ENCODE measurements at regions not wholly inside any gene's neighbourhood (a gene's known extent, or its start where the extent isn't known, plus 50 kb on each side); places are given as distances from the start of the nearest gene placed in this dataset.

DNA sequence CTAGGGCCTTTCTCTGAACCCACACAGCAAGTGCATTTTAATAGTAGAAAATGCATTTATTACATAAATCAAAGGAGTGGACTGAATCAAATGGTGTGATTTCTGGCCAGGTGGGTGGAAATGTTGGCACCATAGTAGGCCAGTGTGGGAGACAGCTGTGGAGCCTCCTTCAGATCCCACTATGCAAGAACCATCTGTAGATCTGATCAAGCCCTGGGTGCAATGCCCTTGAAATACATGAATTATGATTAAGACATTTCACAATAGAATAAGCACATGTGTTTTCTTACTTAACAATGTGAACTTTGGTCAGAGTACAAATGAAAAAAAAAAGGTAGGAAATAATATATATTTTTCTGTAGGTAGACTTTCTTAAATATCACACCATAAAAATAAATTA lies 204.3 kb downstream of the PCDH7 start:
- no peak for DNase-seq (ENCODE audit: low read depth)
- TF ChIP-seq, protein P1, sequence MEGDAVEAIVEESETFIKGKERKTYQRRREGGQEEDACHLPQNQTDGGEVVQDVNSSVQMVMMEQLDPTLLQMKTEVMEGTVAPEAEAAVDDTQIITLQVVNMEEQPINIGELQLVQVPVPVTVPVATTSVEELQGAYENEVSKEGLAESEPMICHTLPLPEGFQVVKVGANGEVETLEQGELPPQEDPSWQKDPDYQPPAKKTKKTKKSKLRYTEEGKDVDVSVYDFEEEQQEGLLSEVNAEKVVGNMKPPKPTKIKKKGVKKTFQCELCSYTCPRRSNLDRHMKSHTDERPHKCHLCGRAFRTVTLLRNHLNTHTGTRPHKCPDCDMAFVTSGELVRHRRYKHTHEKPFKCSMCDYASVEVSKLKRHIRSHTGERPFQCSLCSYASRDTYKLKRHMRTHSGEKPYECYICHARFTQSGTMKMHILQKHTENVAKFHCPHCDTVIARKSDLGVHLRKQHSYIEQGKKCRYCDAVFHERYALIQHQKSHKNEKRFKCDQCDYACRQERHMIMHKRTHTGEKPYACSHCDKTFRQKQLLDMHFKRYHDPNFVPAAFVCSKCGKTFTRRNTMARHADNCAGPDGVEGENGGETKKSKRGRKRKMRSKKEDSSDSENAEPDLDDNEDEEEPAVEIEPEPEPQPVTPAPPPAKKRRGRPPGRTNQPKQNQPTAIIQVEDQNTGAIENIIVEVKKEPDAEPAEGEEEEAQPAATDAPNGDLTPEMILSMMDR (IDR thresholded peaks at IDR 0.05; ENCODE audit: control insufficient read depth, extremely low read depth, insufficient read depth), result no peak

DNA sequence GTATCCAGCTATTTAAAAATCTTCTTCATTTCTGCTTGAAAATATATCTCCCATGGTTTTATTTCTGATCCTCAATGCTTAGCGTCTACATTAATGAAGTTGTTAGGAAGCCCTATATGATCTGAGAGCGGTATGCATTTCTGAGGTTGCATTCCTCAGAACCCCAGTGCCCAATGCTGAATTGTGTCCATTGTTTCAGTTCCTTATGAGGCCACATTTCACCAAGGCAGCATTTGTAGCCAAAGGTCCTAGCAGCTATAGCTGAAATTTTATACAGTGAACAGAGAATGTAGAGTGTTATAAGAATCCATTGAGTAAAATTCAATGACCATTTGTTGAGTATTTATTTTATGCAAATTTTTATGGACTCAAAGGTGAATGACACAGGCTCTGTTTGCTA lies 209.5 kb downstream of the PCDH7 start:
- H3K4me3 ChIP-seq (ENCODE audit: low read depth, low read length), result no peak overlapping the region
- TF ChIP-seq, protein P1 (IDR thresholded peaks at IDR 0.05; ENCODE audit: control insufficient read depth, extremely low read depth, insufficient read depth), result no peak
- DNase-seq (ENCODE audit: low read depth), result no peak

More for the DNA sequence above, 204.3 kb downstream of the PCDH7 start:
- no peak overlapping the region for H3K4me3 ChIP-seq (ENCODE audit: low read depth, low read length)

DNA sequence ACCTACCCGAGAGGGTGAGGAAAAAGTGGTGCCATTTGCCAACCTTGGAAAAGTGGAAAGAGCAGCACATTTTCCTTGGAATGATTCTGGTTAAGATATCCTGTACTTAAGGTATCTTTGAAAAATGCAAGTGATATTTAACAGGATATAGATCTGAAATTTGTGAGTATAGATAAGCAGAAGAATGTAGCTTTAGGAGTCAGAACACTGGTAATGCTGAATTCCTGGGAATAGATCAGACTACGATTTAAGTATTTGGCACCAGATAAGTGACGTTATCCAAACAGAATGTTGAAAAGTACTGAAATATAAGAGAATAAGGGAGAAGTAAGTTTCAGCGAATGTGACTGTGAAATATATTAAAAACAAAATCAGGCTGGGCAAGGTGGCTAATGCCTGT lies 210.1 kb downstream of the PCDH7 start:
- TF ChIP-seq, protein P1 (IDR thresholded peaks at IDR 0.05; ENCODE audit: control insufficient read depth, extremely low read depth, insufficient read depth), result no peak
- no peak overlapping the region for H3K4me3 ChIP-seq (ENCODE audit: low read depth, low read length)
- DNase-seq (ENCODE audit: low read depth), result no peak

DNA sequence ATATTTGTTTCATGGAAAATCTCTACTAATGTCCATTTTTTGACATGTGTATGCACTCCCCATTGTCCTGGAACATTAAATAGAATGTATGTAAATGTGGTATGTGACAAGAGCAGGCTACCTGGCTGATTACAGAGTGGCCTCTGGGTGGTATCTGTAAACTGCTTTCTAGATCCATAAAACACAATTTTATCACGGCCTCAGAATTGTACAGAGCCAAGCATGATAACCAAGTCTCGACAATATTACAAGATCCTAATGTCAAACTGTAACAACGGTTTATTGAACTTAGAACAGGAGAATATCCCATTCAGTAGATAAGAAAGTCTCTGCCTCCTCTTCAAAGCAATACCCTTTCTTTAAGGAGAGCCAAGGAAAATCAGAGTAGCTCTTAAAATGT lies 212.4 kb downstream of the PCDH7 start:
- no peak for DNase-seq (ENCODE audit: low read depth)
- TF ChIP-seq, protein P1 (IDR thresholded peaks at IDR 0.05; ENCODE audit: control insufficient read depth, extremely low read depth, insufficient read depth), result no peak
- H3K4me3 ChIP-seq (ENCODE audit: low read depth, low read length), result no peak overlapping the region

DNA sequence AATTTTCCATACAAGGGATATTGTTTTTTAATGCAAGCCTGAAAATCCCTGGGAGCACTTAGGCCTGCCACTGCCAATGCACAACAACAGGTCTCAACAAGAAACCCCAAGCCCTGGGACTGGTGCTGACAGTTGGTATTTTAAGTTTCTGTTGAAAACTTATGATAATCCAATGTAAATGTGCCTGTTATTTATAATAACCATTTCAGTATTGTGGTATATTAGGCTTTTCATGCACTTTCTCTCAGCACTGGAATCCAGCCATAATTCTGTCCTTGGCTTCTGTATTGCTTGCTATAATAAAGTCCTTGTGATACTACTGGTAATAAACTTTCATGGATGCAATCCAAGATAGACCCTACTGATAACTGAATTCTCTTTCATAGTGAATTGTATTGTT lies 218.9 kb downstream of the PCDH7 start:
- DNase-seq (ENCODE audit: low read depth), result no peak
- no peak overlapping the region for H3K4me3 ChIP-seq (ENCODE audit: low read depth, low read length)
- TF ChIP-seq, protein P1 (IDR thresholded peaks at IDR 0.05; ENCODE audit: control insufficient read depth, extremely low read depth, insufficient read depth), result no peak

DNA sequence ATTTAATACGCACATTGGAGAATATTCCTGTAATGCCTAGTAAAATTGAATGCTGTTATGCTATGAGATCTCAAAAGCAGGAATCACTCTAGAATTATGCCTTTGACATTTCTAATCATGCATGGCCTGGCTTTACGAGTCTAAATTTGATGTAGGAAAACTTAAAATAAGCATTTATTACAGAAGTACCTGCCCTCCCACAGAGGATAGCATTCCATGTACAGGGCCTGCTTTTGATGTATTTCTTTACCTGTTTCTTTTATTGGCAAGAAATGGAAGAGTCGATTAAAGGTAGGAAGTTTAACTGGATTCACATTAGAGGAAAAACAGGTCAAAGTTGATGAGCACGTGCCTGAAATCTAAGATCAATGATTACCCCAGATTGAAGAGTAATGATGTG lies 219.5 kb downstream of the PCDH7 start:
- TF ChIP-seq, protein P1 (IDR thresholded peaks at IDR 0.05; ENCODE audit: control insufficient read depth, extremely low read depth, insufficient read depth), result no peak
- no peak overlapping the region for H3K4me3 ChIP-seq (ENCODE audit: low read depth, low read length)
- no peak for DNase-seq (ENCODE audit: low read depth)

DNA sequence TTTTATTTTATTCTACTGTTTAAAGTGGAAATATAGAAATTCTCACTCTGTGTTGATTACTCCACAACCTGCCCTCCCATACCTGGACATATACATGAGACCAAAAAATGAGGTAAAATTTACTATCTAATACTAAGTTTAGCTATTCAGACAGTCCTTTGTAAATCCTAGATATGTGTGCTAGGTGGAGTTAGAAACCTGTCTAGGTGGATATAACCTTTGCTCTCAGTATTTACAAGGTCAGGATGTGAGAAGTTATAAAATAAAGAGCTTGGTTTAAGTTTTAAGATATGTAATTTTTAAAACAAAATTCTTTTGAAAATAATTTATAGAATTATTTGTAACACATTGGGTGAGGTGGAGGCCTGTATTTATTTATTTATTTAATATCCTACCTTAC lies 221.5 kb downstream of the PCDH7 start:
- TF ChIP-seq, protein P1 (IDR thresholded peaks at IDR 0.05; ENCODE audit: control insufficient read depth, extremely low read depth, insufficient read depth), result no peak
- DNase-seq (ENCODE audit: low read depth), result no peak
- H3K4me3 ChIP-seq (ENCODE audit: low read depth, low read length), result no peak overlapping the region

Data from LNCaP clone FGC (cell line).